Activated CD4-positive, alpha-beta T cell treated with anti-CD3 and anti-CD28 coated beads for 36 hours (primary cell): ENCODE measurements at regions not wholly inside any gene's neighbourhood (a gene's known extent, or its start where the extent isn't known, plus 50 kb on each side); places are given as distances from the start of the nearest gene placed in this dataset.
"Not testable (repeated sequence)": the region's sequence is repeated elsewhere in the genome, so short reads cannot be mapped to it uniquely, and the experiment has no call there.

Experiments
- ATAC-seq: fragments of 200-7000 bp; cut with Tn5 transposase; one replicate; pipeline ENCODE4 v1.10.0; 2021; ENCODE audit warnings: mild to moderate bottlenecking, moderate library complexity
- CTCF ChIA-PET: fragments of 350-600 bp; sonication (Branson Sonifier 250); formaldehyde crosslinking; loops from one replicate; lab custom pipeline; 2021; ENCODE audit warnings: antibody characterized with exemption; lab: Charles Lee
- POLR2A ChIA-PET: fragments of 350-600 bp; sonication (Branson Sonifier 250); formaldehyde crosslinking; loops from one replicate; lab custom pipeline; 2021; ENCODE audit warnings: antibody characterized with exemption, inconsistent platforms; lab: Charles Lee
- DNase-seq: peaks from one replicate; pipeline ENCODE4 v3.0.0-alpha.2; 2020
- H3K27ac Mint-ChIP-seq: one replicate; pipeline ENCODE4 v1.8.0; 2021; ENCODE audit warnings: mixed read lengths
- H3K27me3 Mint-ChIP-seq: one replicate; pipeline ENCODE4 v1.8.0; 2021; ENCODE audit warnings: mixed read lengths
- H3K36me3 Mint-ChIP-seq: one replicate; pipeline ENCODE4 v1.8.0; 2021; ENCODE audit warnings: low read depth, mixed read lengths
- H3K4me1 Mint-ChIP-seq: one replicate; pipeline ENCODE4 v1.8.0; 2021; ENCODE audit warnings: mixed read lengths
- H3K4me3 Mint-ChIP-seq: one replicate; pipeline ENCODE4 v1.8.0; 2021; ENCODE audit warnings: mild to moderate bottlenecking, moderate library complexity, mixed read lengths
- H3K9me3 Mint-ChIP-seq: one replicate; pipeline ENCODE4 v1.8.0; 2021; ENCODE audit warnings: low read depth, mixed read lengths
- intact Hi-C, 2 experiments: fragments of 100-400 bp; cut with DNase I in 1 of 2; cut with micrococcal nuclease in 1 of 2; formaldehyde crosslinking; loops; one replicate each; pipeline versions ENCODE4 v1.14.2 to v1.15.1; 2022 to 2024; cut with DNase I, micrococcal nuclease

DNA sequence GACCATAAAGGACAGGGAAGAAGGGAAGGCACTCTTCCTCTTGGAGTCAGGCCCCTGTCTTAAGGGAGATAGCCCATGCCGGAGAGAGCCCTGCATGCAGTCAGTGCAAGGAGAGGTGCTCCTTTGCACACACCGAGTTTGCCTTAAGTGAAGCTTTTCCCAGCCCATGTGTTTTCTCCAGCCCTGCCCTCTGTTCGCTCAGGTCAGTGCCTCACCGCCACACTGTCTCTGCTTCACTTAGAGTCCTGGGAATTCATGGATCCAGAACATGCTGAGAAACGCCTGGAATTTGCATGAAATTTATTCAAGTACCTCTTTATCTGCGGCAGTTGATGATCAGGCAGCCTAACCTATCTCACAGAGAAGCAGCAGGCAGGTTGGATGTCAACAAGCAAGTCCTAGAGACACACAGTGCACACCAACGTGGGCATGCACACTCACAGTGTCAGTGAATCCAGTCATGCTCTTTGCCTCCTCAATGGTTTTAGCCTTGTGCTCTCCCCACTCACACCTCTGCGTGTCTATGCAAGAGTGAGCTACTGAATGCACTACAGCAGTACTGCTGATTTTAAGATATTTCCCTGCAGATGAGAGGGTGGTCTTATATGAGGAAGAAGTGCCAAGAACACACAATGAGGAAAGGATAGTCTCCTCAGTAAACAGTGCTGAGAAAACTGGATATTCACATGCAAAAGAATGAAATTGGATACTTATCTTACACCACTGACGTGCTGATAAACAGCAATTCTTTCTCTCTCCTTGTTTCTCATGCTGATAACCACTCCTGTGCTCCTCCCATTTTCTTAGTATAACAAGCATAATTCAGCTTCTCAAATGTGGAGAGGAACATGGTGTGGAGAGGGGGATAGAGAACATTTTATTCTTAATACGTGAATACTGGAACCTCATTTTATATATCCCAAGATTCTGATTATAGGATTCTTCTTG lies 295.1 kb upstream of the CDYL start:
- CTCF ChIA-PET = interaction anchor here (0.5 to 0.6 kb wide), 2 partner anchors 260 to 631 kb away, joined by 3 read pairs; no protein-coding TSS in a partner anchor
- POLR2A ChIA-PET = no interaction called here
- intact Hi-C loops = no loop called here
- Mint-ChIP-seq H3K36me3 (no peaks in the 10 kb centered on the region), H3K4me3 (no peak overlapping the region), H3K27ac (no peak overlapping the region), H3K9me3 (no peaks in the 10 kb centered on the region), H3K4me1 (no peaks in the 10 kb centered on the region), H3K27me3 (peaks cover 28% of the 10 kb centered on the region)
- ATAC-seq = no peak
- DNase-seq = no peak

DNA sequence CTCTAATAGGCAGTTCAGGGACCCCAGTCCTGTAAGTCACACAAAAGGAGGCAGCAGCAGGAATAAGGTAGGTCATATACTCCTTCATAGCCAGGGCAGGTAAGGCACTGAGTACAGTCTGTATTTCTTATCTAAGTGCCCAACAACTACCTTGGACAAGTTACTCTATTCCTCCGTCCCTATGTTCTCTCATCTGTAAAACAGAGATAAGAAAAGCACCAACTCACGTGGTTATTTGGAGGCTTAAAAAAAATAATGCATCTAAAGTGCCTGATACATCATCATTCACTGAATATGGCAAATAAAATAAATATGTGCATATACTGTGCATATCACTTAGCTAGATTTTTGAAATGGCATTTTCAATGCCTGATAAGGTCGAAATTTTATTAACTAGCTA lies 298.1 kb upstream of the CDYL start:
- Mint-ChIP-seq H3K27ac (no peak overlapping the region), H3K27me3 (peaks cover 32% of the 10 kb centered on the region), H3K36me3 (no peaks in the 10 kb centered on the region), H3K4me1 (peaks cover 6% of the 10 kb centered on the region), H3K9me3 (no peaks in the 10 kb centered on the region), H3K4me3 (no peak overlapping the region)
- ChIA-PET POLR2A (interaction anchor here (0.6 kb wide), 1 partner anchor 135 kb away, joined by 3 read pairs; no protein-coding TSS in a partner anchor), CTCF (no interaction called here)
- no peak for DNase-seq
- intact Hi-C loops = no loop called here
- no peak for ATAC-seq

DNA sequence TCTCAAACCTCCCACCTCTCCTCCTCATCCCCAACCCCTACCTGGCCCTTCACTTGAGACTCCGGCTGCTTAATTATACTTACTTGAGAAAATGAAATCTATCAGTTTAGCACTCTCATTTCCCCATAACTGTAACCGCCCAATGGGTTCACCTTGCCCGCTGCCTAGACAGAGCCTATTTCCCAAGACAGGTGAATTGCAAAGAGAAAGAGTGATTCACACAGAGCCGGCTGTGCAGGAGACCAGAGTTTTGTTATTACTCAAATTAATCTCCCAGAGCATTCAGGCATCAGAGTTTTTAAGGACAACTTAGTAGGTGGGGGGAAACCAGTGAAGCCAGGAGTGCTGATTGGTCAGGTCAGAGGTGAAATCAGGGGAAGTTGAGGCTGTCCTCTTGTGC lies 301.4 kb upstream of the CDYL start:
- no peak for DNase-seq
- intact Hi-C loops = no loop called here
- ChIA-PET CTCF (no interaction called here), POLR2A (no interaction called here)
- Mint-ChIP-seq H3K4me3 (no peak overlapping the region), H3K9me3 (peaks cover 19% of the 10 kb centered on the region), H3K4me1 (peaks cover 6% of the 10 kb centered on the region), H3K27ac (no peak overlapping the region), H3K36me3 (peaks cover 4% of the 10 kb centered on the region), H3K27me3 (peaks cover 23% of the 10 kb centered on the region)
- ATAC-seq = peak; percentile 30

DNA sequence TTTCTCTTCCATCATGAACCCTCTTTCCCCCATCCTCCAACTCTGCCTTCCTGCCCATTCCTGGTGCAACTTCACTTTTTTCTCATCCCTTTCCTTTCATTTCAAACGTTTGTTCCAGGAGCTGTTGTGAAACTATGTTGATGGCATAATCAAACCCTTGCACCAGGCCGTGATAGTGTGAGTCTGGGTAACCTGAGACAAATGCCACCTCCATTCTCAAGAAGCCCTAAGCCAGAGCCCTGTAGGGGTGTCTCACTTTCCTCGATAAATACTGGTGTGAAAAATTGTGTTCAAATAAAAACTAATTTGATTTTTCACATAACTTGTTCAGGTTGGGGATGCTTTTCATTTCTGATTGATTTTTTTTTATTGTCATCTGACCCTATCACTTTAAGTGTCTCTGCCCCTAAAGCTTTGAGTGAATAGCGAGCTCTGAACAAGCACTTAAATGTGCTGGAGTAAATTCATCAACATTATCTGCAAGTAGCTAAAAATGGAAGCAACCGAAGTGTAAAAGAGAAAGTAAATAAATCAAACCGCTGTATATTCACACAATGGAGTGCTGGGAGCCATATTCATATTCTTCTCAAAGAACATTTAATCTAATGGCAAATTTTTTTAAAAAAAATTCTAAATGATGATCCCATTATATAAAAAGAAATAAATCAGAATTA lies 303.1 kb upstream of the CDYL start:
- Mint-ChIP-seq H3K9me3 (peaks cover 19% of the 10 kb centered on the region), H3K4me1 (peaks cover 6% of the 10 kb centered on the region), H3K4me3 (no peak overlapping the region), H3K27ac (no peak overlapping the region), H3K27me3 (peaks cover 20% of the 10 kb centered on the region), H3K36me3 (peaks cover 4% of the 10 kb centered on the region)
- no peak for DNase-seq
- intact Hi-C loops = no loop called here
- ChIA-PET POLR2A (no interaction called here), CTCF (no interaction called here)
- no peak for ATAC-seq

DNA sequence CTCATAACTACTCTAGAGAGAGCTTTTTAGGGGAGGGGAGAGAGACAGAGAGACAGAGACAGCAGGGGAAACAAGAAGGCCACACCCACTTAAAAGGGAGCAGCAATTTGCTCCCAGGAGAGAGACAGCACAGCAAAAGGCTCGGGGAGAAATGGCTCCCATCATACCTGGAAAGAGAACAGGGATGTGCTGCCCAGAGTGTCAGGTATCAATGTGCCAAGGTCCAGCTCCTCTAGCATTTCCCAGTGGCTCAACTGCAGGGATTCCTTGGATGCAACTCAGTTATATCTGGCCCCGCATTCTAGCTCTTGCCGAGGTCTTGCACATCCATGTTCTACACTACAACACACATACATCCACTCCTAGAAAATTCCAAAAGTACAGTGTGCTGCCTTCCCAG lies 304.0 kb upstream of the CDYL start:
- peaks cover 6% of the 10 kb centered on the region for H3K4me1 Mint-ChIP-seq
- ATAC-seq = no peak

DNA sequence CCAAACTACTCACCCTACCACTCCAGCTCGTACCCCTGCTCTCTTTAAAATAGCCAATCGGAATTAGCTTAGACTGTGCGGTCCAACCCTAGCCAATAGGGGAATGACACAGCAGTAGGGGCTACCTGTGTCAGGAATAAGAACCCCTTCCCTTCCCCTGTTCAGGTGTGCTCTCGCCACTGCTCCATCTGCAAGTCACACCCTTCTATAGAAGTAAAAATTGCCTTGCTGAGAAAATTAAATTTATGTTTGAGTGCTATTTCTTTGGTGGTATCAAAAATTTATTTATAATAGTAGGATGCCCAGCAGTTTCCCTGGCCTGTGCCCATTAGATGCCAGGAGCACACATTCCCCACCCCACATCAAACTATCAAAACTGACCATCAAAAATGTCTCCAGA lies 304.7 kb upstream of the CDYL start:
- peaks cover 10% of the 10 kb centered on the region for H3K27me3 Mint-ChIP-seq
- ATAC-seq, H3K4me3 Mint-ChIP-seq, DNase-seq, CTCF ChIA-PET, H3K4me1 Mint-ChIP-seq, H3K36me3 Mint-ChIP-seq, POLR2A ChIA-PET, intact Hi-C loops, H3K27ac Mint-ChIP-seq: not testable (repeated sequence)
- H3K9me3 Mint-ChIP-seq = peaks cover 19% of the 10 kb centered on the region

More for the DNA sequence above, 304.0 kb upstream of the CDYL start:
- H3K9me3 Mint-ChIP-seq = peaks cover 19% of the 10 kb centered on the region
- peaks cover 4% of the 10 kb centered on the region for H3K36me3 Mint-ChIP-seq
- H3K4me3 Mint-ChIP-seq = no peak overlapping the region
- peaks cover 14% of the 10 kb centered on the region for H3K27me3 Mint-ChIP-seq
- DNase-seq = no peak
- ChIA-PET CTCF (no interaction called here), POLR2A (no interaction called here)
- no peak overlapping the region for H3K27ac Mint-ChIP-seq
- intact Hi-C loops = no loop called here

DNA sequence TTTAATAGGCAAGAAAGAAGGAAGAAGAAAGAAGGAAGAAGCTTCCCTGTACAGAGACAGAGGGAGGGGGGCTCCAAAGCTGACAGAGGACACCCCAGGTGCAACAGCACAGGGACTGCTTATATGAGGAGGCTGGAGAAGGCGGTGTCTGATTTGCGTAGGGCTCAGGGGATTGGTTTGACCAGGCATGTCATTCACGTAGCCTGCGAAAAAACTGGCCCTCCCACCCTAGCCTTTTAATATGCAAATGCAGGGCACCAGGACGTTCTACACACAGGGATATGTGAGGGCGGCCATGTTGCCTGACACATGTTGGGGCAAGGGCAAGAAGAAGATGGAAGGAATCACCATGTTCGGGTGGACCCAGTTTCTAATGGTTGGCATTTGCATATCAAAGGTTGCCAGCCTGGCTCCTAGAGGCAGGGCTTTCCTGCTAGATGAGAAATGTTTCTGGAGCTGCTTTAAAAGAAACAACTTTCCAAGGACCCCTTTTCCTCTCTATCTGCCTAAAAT lies 305.4 kb upstream of the CDYL start:
- intact Hi-C loops = no loop called here
- peaks cover 6% of the 10 kb centered on the region for H3K27me3 Mint-ChIP-seq
- DNase-seq = no peak
- no peak for ATAC-seq
- peaks cover 6% of the 10 kb centered on the region for H3K4me1 Mint-ChIP-seq
- no peak overlapping the region for H3K4me3 Mint-ChIP-seq
- peaks cover 19% of the 10 kb centered on the region for H3K9me3 Mint-ChIP-seq
- no peak overlapping the region for H3K27ac Mint-ChIP-seq
- CTCF ChIA-PET = no interaction called here
- POLR2A ChIA-PET = no interaction called here
- peaks cover 4% of the 10 kb centered on the region for H3K36me3 Mint-ChIP-seq

DNA sequence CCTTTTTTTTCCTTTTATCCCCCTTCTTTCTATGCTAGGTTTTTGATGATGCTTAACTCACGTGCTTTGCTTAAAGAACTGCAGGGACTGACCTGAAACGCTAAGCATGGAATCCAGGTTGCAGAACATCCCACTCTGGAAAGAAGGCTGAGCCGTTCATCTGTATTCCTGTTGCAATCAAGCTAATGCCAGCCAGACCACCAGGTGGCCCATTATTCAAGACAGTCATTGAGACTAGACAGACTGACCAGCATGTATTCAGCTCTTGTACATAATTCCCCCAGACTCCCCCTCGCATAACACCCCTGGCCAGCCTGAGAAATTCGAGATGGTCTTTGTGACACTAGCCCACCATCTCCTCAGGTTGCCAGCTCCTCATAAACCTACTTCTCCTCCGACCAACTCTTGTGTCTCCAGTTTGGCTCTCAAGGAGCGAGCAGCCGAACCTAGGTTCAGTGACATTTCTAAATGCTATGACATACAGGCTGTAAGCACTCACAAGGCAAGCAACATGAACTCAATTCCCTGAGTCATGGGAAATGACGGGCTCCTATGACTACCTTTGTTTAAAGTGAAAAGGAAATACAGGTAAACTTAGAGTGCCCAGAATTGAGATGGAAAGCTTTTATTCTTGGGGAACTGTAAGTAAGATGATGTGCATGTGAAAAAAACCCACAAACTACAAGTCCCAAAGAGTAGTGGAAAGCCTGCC lies 309.3 kb upstream of the CDYL start:
- peaks cover 3% of the 10 kb centered on the region for H3K27me3 Mint-ChIP-seq
- intact Hi-C loops = no loop called here
- H3K4me1 Mint-ChIP-seq = no peaks in the 10 kb centered on the region
- H3K36me3 Mint-ChIP-seq = peaks cover 4% of the 10 kb centered on the region
- ATAC-seq (no peak), DNase-seq (no peak)
- peaks cover 14% of the 10 kb centered on the region for H3K9me3 Mint-ChIP-seq
- no peak overlapping the region for H3K4me3 Mint-ChIP-seq
- ChIA-PET POLR2A (no interaction called here), CTCF (no interaction called here)
- H3K27ac Mint-ChIP-seq = no peak overlapping the region

DNA sequence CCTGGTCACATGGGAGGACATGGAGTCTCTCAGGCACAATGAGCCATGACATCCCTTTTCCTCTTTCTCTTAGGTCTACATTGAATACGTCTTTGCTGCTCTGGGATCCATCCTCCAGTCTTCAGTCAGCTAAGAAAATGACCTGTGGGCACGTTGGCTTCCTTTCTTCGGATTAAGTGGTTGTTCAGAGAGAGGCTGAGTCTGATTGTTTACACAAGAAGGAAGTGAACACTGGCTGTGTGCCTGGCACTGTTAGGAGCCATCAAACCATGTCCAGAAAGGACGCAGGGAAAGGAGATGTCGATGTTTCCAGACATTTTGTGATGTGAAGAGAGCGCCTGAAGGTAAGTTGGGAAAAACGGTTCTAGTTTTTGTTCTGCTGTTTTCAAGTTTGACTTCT lies 309.9 kb upstream of the CDYL start:
- H3K36me3 Mint-ChIP-seq = peaks cover 2% of the 10 kb centered on the region
- intact Hi-C loops = no loop called here
- no peak for ATAC-seq
- ChIA-PET CTCF (no interaction called here), POLR2A (no interaction called here)
- H3K27ac Mint-ChIP-seq = no peak overlapping the region
- peaks cover 8% of the 10 kb centered on the region for H3K9me3 Mint-ChIP-seq
- DNase-seq = no peak
- H3K27me3 Mint-ChIP-seq = peaks cover 3% of the 10 kb centered on the region
- H3K4me3 Mint-ChIP-seq = no peak overlapping the region
- no peaks in the 10 kb centered on the region for H3K4me1 Mint-ChIP-seq

DNA sequence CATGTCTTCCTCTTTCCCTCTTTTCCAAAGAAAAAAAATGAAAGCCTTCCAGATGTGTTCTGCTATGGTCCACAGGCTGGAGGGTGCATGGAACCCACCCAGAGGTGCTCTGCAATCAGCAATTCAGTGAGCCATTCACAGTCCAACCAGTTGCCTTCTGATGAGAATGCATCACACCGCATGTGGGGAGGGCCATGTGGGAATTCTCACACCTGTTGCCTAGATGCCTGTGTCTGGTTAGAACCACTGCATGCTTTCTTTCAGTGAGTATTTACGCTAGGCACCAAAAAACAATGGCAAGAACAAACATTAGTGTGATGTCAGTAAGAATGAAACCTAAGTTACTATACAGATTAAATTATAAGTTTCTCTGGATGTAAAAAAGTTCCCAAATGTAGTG lies 311.6 kb upstream of the CDYL start:
- no peak overlapping the region for H3K4me3 Mint-ChIP-seq
- no peaks in the 10 kb centered on the region for H3K4me1 Mint-ChIP-seq
- no peak for DNase-seq
- H3K27me3 Mint-ChIP-seq = peaks cover 3% of the 10 kb centered on the region
- ATAC-seq = no peak
- H3K36me3 Mint-ChIP-seq = no peaks in the 10 kb centered on the region
- POLR2A ChIA-PET = no interaction called here
- CTCF ChIA-PET = no interaction called here
- no peaks in the 10 kb centered on the region for H3K9me3 Mint-ChIP-seq
- intact Hi-C loops = no loop called here
- no peak overlapping the region for H3K27ac Mint-ChIP-seq

DNA sequence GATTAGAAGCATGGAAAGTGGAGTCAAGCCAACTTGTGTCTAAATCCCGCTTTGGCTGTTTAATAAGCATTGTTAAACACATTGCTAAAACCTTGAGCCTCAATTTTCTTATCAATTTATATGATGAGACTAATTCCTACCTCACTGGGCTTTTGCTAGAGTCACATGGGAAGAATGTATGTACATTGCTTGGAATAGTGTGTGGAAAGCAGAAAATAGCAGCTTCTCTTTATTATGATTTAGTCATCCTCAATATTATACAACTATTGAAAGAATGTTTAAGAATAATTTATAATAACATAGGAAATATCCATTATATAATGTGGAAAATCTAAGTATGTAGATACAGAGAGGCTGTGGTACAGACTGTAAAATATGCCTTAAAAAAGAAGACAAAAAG lies 313.0 kb upstream of the CDYL start:
- Mint-ChIP-seq H3K27me3 (peaks cover 9% of the 10 kb centered on the region), H3K4me1 (no peaks in the 10 kb centered on the region), H3K4me3 (no peak overlapping the region), H3K9me3 (no peaks in the 10 kb centered on the region), H3K27ac (no peak overlapping the region), H3K36me3 (no peaks in the 10 kb centered on the region)
- intact Hi-C loops = no loop called here
- DNase-seq (no peak), ATAC-seq (no peak)
- CTCF ChIA-PET = no interaction called here
- POLR2A ChIA-PET = no interaction called here
